ENCODE measurements at regions not wholly inside any gene's neighbourhood (a gene's known extent, or its start where the extent isn't known, plus 50 kb on each side); places are given as distances from the start of the nearest gene placed in this dataset.

GRCh38 chr10:33630761-33631160 lies 296.3 kb upstream of the NRP1 start:
- TF ChIP-seq CTCF (IDR thresholded peaks at IDR 0.05), result no peak
- Histone ChIP-seq H3K4me1 (ENCODE audit: control insufficient read depth in 1 of 2, insufficient read depth in 2 of 2, low read length in 2 of 2) (no peaks in the 10 kb centered on the region), H3K9me3 (replicated peaks in 1 of 2; ENCODE audit: control insufficient read depth in 1 of 2, insufficient read depth in 1 of 2, low read length in 2 of 2) (no peaks in the 10 kb centered on the region), H2AFZ (ENCODE audit: insufficient read depth, low read depth, low read length, poor library complexity, severe bottlenecking) (no peak overlapping the region), H3K4me2 (replicated peaks; ENCODE audit: extremely low read depth, low read length, poor library complexity, severe bottlenecking) (no peak overlapping the region), H3K27me3 (ENCODE audit: control insufficient read depth in 2 of 2, insufficient read depth in 2 of 2, low read length in 2 of 2) (no peaks in the 10 kb centered on the region), H3K27ac (ENCODE audit: low read depth in 1 of 2, low read length in 2 of 2) (no peak overlapping the region), H3K4me3 (replicated peaks in 1 of 3; ENCODE audit: low read depth in 2 of 3, low read length in 3 of 3) (no peak overlapping the region), H3K79me2 (ENCODE audit: insufficient read depth, low read length) (no peaks in the 10 kb centered on the region), H3K36me3 (replicated peaks in 1 of 2; ENCODE audit: control insufficient read depth in 1 of 2, insufficient read depth in 2 of 2, low read length in 2 of 2) (no peaks in the 10 kb centered on the region), H3K9ac (ENCODE audit: insufficient read depth, low read length, poor library complexity, severe bottlenecking) (no peak overlapping the region), H4K20me1 (ENCODE audit: insufficient read depth, low read length) (no peaks in the 10 kb centered on the region)
- DNase-seq, result no peak
- no peaks in the 10 kb centered on the region for H3K36me3 Mint-ChIP-seq
- WGBS (ENCODE audit: insufficient coverage), result 100% methylated on average over 2 of the region's 2 CpGs
- H3K4me3 Mint-ChIP-seq, result peak overlapping the region in 1 of 2 donors; percentile 54
- H3K27ac Mint-ChIP-seq, result no peak overlapping the region
- peaks cover 0 to 5% (median 0%) of the 10 kb centered on the region in 7 donors for H3K9me3 Mint-ChIP-seq
- peaks cover 2 to 10% (median 9%) of the 10 kb centered on the region in 3 donors for H3K27me3 Mint-ChIP-seq (ENCODE audit: low read depth in 3 of 3)
- no peaks in the 10 kb centered on the region for H3K4me1 Mint-ChIP-seq
- intact Hi-C loops (cut with micrococcal nuclease), result no loop called here

- WGBS (ENCODE audit: insufficient coverage), result 67% methylated on average over 1 of the region's 5 CpGs
- intact Hi-C loops (cut with micrococcal nuclease), result no loop called here
- peaks cover 0 to 5% (median 2%) of the 10 kb centered on the region in 7 donors for H3K9me3 Mint-ChIP-seq
- no peaks in the 10 kb centered on the region for H3K36me3 Mint-ChIP-seq
- Histone ChIP-seq H2AFZ (ENCODE audit: insufficient read depth, low read depth, low read length, poor library complexity, severe bottlenecking) (no peak overlapping the region), H3K9me3 (replicated peaks in 1 of 2; ENCODE audit: control insufficient read depth in 1 of 2, insufficient read depth in 1 of 2, low read length in 2 of 2) (no peaks in the 10 kb centered on the region), H3K4me2 (replicated peaks; ENCODE audit: extremely low read depth, low read length, poor library complexity, severe bottlenecking) (no peak overlapping the region), H3K79me2 (ENCODE audit: insufficient read depth, low read length) (no peaks in the 10 kb centered on the region), H3K27me3 (ENCODE audit: control insufficient read depth in 2 of 2, insufficient read depth in 2 of 2, low read length in 2 of 2) (no peaks in the 10 kb centered on the region), H3K27ac (ENCODE audit: low read depth in 1 of 2, low read length in 2 of 2) (no peak overlapping the region), H4K20me1 (ENCODE audit: insufficient read depth, low read length) (no peaks in the 10 kb centered on the region), H3K9ac (ENCODE audit: insufficient read depth, low read length, poor library complexity, severe bottlenecking) (no peak overlapping the region), H3K36me3 (replicated peaks in 1 of 2; ENCODE audit: control insufficient read depth in 1 of 2, insufficient read depth in 2 of 2, low read length in 2 of 2) (no peaks in the 10 kb centered on the region), H3K4me3 (replicated peaks in 1 of 3; ENCODE audit: low read depth in 2 of 3, low read length in 3 of 3) (no peak overlapping the region), H3K4me1 (ENCODE audit: control insufficient read depth in 1 of 2, insufficient read depth in 2 of 2, low read length in 2 of 2) (no peaks in the 10 kb centered on the region)
- H3K27ac Mint-ChIP-seq, result no peak overlapping the region
- no peaks in the 10 kb centered on the region for H3K4me1 Mint-ChIP-seq
- no peak overlapping the region for H3K4me3 Mint-ChIP-seq
- no peak for TF ChIP-seq CTCF (IDR thresholded peaks at IDR 0.05)
- H3K27me3 Mint-ChIP-seq (ENCODE audit: low read depth in 3 of 3), result peaks cover 2 to 9% (median 8%) of the 10 kb centered on the region in 3 donors
- DNase-seq, result no peak
Observed at GRCh38 chr10:33627611-33628010, 293.1 kb upstream of the NRP1 start.

Measured in CD14-positive monocyte (primary cell).